BE2C (cell line): ENCODE measurements at regions not wholly inside any gene's neighbourhood (a gene's known extent, or its start where the extent isn't known, plus 50 kb on each side); places are given as distances from the start of the nearest gene placed in this dataset.
"Not testable (repeated sequence)": the region's sequence is repeated elsewhere in the genome, so short reads cannot be mapped to it uniquely, and the experiment has no call there.

ENCODE experiments used
- DNase-seq: peaks from one replicate; pipeline ENCODE4 v3.0.0-alpha.2; 2020
- H3K27me3 ChIP-seq: fragments of 250-450 bp; sonication (Bioruptor Pico); 2 replicates; pipeline ENCODE4 v1.5.1; 2020; ENCODE audit warnings: mild to moderate bottlenecking
- H3K36me3 ChIP-seq: fragments of 250-450 bp; sonication (Bioruptor Pico); 2 replicates; pipeline ENCODE4 v1.5.1; 2020; ENCODE audit warnings: mild to moderate bottlenecking
- H3K4me1 ChIP-seq: fragments of 250-450 bp; sonication (Bioruptor Pico); 2 replicates; pipeline ENCODE4 v1.5.1; 2020
- H3K4me3 ChIP-seq: 2 replicates; pipeline ENCODE4 v1.5.1; 2011; ENCODE audit warnings: low read depth, low read length
- H3K9me3 ChIP-seq: fragments of 250-450 bp; sonication (Bioruptor Pico); 2 replicates; pipeline ENCODE4 v1.5.1; 2020
- CTCF ChIP-seq: IDR thresholded peaks from 2 replicates; pipeline ENCODE4 v1.5.1; 2012; ENCODE audit warnings: mild to moderate bottlenecking, low read depth, low read length

GRCh38 chr7:63047061-63047460, 951.6 kb upstream of the ZNF722 start:
- no peaks in the 10 kb centered on the region for H3K36me3 ChIP-seq
- TF ChIP-seq CTCF, result no peak
- no peak overlapping the region for H3K4me3 ChIP-seq
- H3K27me3 ChIP-seq, result no peaks in the 10 kb centered on the region
- H3K9me3 ChIP-seq, result no peaks in the 10 kb centered on the region; the same call in 1 of the 2 replicates
- no peaks in the 10 kb centered on the region for H3K4me1 ChIP-seq
- DNase-seq, result no peak

GRCh38 chr7:63047546-63047945, 951.1 kb upstream of the ZNF722 start:
- no peaks in the 10 kb centered on the region for H3K4me1 ChIP-seq
- no peaks in the 10 kb centered on the region for H3K27me3 ChIP-seq
- no peak for TF ChIP-seq CTCF
- no peak overlapping the region for H3K4me3 ChIP-seq
- H3K36me3 ChIP-seq, result no peaks in the 10 kb centered on the region
- DNase-seq, result no peak
- H3K9me3 ChIP-seq, result no peaks in the 10 kb centered on the region; the same call in 1 of the 2 replicates

- no peak for DNase-seq
- Histone ChIP-seq H3K9me3 (no peaks in the 10 kb centered on the region), H3K36me3 (no peaks in the 10 kb centered on the region), H3K27me3 (no peaks in the 10 kb centered on the region), H3K4me1 (no peaks in the 10 kb centered on the region), H3K4me3 (no peak overlapping the region)
- TF ChIP-seq CTCF, result no peak
Measured at GRCh38 chr7:63054191-63054661, 944.4 kb upstream of the ZNF722 start.

GRCh38 chr7:63057265-63057664, 941.4 kb upstream of the ZNF722 start:
- no peak for DNase-seq
- Histone ChIP-seq H3K4me1 (no peaks in the 10 kb centered on the region), H3K9me3 (no peaks in the 10 kb centered on the region), H3K27me3 (no peaks in the 10 kb centered on the region), H3K36me3 (no peaks in the 10 kb centered on the region), H3K4me3 (no peak overlapping the region)
- no peak for TF ChIP-seq CTCF

- H3K27me3 ChIP-seq, DNase-seq, H3K9me3 ChIP-seq, H3K4me1 ChIP-seq, H3K4me3 ChIP-seq, H3K36me3 ChIP-seq: not testable (repeated sequence)
Measured at GRCh38 chr7:63060701-63061100, 937.9 kb upstream of the ZNF722 start.

- no peak for DNase-seq
- no peaks in the 10 kb centered on the region for H3K27me3 ChIP-seq
- no peaks in the 10 kb centered on the region; the same call in 1 of the 2 replicates for H3K9me3 ChIP-seq
- no peak for TF ChIP-seq CTCF
- no peak overlapping the region for H3K4me3 ChIP-seq
- H3K4me1 ChIP-seq, result no peaks in the 10 kb centered on the region
- no peaks in the 10 kb centered on the region for H3K36me3 ChIP-seq
Measured at GRCh38 chr7:63065684-63066083, 933.0 kb upstream of the ZNF722 start.

- not testable (repeated sequence) for H3K4me3 ChIP-seq, H3K27me3 ChIP-seq, H3K4me1 ChIP-seq, H3K9me3 ChIP-seq, DNase-seq, H3K36me3 ChIP-seq
Measured at GRCh38 chr7:63066235-63066634, 932.4 kb upstream of the ZNF722 start.
